Osteocyte (in vitro differentiated cells): ENCODE measurements at regions not wholly inside any gene's neighbourhood (a gene's known extent, or its start where the extent isn't known, plus 50 kb on each side); places are given as distances from the start of the nearest gene placed in this dataset.

Source experiments
- DNase-seq: peaks from one replicate; pipeline ENCODE4 v3.0.0; 2021; ENCODE audit warnings: mixed read lengths; ENCODE audit not compliant: unreplicated experiment; ENCODE audit errors: extremely low spot score
- H3K27ac Mint-ChIP-seq: one replicate; pipeline ENCODE4 v1.8.0; 2021; ENCODE audit warnings: mild to moderate bottlenecking, mixed read lengths; ENCODE audit not compliant: unreplicated experiment
- H3K27me3 Mint-ChIP-seq: one replicate; pipeline ENCODE4 v1.8.0; 2021; ENCODE audit warnings: mixed read lengths; ENCODE audit not compliant: unreplicated experiment
- H3K36me3 Mint-ChIP-seq: one replicate; pipeline ENCODE4 v1.8.0; 2021; ENCODE audit warnings: mixed read lengths; ENCODE audit not compliant: unreplicated experiment
- H3K4me1 Mint-ChIP-seq: one replicate; pipeline ENCODE4 v1.8.0; 2021; ENCODE audit warnings: mixed read lengths; ENCODE audit not compliant: unreplicated experiment
- H3K4me3 Mint-ChIP-seq: one replicate; pipeline ENCODE4 v1.8.0; 2021; ENCODE audit warnings: mild to moderate bottlenecking, moderate library complexity, mixed read lengths; ENCODE audit not compliant: unreplicated experiment
- H3K9me3 Mint-ChIP-seq: one replicate; pipeline ENCODE4 v1.8.0; 2021; ENCODE audit warnings: mixed read lengths; ENCODE audit not compliant: unreplicated experiment
- TF ChIP-seq, protein P1 (sequence below): fragments of 200-600 bp; sonication (generic); IDR thresholded peaks from 2 replicates; pipeline ENCODE4 v1.5.0; 2021; ENCODE audit warnings: antibody characterized with exemption, mild to moderate bottlenecking, moderate library complexity

DNA sequence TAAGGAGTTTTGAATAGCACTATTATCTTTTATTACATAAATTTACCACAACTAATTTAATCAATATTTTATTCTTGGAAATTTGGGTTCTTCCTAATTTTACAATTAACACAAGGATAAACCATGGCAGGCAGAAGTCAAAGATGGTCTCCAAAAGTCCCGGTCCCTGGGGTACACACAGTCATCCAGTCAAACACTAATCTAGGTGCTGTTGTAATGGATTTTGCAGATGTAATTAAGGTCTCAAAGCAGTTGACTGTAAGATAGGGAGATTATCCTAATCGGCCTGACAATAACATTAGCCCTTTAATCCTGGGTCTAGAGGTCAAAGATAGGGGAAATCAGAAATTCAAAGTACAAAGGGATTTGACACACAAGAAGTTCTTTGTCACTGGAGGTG is 57.5 kb upstream of the HTR1A start:
- DNase-seq, result no peak
- Mint-ChIP-seq H3K4me1 (no peaks in the 10 kb centered on the region), H3K9me3 (no peaks in the 10 kb centered on the region), H3K27me3 (no peaks in the 10 kb centered on the region), H3K27ac (no peak overlapping the region), H3K36me3 (no peaks in the 10 kb centered on the region), H3K4me3 (no peak overlapping the region)
- TF ChIP-seq, protein P1, sequence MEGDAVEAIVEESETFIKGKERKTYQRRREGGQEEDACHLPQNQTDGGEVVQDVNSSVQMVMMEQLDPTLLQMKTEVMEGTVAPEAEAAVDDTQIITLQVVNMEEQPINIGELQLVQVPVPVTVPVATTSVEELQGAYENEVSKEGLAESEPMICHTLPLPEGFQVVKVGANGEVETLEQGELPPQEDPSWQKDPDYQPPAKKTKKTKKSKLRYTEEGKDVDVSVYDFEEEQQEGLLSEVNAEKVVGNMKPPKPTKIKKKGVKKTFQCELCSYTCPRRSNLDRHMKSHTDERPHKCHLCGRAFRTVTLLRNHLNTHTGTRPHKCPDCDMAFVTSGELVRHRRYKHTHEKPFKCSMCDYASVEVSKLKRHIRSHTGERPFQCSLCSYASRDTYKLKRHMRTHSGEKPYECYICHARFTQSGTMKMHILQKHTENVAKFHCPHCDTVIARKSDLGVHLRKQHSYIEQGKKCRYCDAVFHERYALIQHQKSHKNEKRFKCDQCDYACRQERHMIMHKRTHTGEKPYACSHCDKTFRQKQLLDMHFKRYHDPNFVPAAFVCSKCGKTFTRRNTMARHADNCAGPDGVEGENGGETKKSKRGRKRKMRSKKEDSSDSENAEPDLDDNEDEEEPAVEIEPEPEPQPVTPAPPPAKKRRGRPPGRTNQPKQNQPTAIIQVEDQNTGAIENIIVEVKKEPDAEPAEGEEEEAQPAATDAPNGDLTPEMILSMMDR, result no peak

DNA sequence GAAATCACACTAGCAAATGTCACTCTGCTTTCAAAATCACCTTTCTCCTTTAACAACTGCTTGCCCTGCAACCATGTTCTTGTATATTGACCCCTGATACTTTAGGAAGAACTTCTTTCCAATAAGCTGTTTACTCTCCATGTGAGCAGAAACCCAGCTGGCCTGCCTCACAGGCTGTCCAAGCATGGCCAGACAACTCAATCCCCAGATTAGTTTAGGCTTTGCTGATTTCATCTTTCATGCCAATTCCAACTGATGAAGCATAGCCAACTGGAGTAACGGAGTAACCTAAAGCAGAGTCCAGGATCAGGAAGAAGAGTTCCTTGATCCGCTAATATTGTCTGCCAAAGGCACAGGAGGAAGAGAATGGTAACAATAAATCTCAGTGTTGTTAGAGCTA is 56.7 kb upstream of the HTR1A start:
- Mint-ChIP-seq H3K4me3 (no peak overlapping the region), H3K36me3 (no peaks in the 10 kb centered on the region), H3K27me3 (no peaks in the 10 kb centered on the region), H3K27ac (no peak overlapping the region), H3K4me1 (no peaks in the 10 kb centered on the region), H3K9me3 (no peaks in the 10 kb centered on the region)
- TF ChIP-seq, protein P1, result no peak
- no peak for DNase-seq

DNA sequence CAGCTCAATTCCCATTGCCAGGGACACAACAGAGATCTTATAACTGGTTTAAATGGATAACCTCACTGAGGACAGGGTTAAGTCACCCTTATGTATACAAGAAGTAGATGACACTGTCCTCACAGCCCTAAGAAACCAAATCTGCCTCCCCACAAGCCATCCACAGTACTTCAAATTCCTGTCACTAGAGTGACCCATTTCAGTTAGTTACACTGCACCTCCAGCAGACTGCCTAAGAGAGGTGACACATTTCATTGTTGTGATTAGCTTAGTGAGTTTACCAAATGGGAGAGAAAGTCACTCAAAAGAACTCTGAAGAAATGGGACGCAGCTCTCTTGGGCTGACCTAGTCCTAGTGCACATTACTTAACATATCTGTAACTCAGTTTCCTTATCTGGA is 53.6 kb upstream of the HTR1A start:
- TF ChIP-seq, protein P1, result no peak
- Mint-ChIP-seq H3K27me3 (no peaks in the 10 kb centered on the region), H3K4me3 (no peak overlapping the region), H3K27ac (no peak overlapping the region), H3K9me3 (no peaks in the 10 kb centered on the region), H3K36me3 (no peaks in the 10 kb centered on the region), H3K4me1 (no peaks in the 10 kb centered on the region)
- no peak for DNase-seq
